ENCODE measurements at regions not wholly inside any gene's neighbourhood (a gene's known extent, or its start where the extent isn't known, plus 50 kb on each side); places are given as distances from the start of the nearest gene placed in this dataset.

GRCh38 chr5:58099257-58099656, 360.6 kb downstream of the PLK2 start:
- CTCF ChIA-PET: no interaction called here
- no peaks in the 10 kb centered on the region for H3K27me3 ChIP-seq (ENCODE audit: control insufficient read depth, insufficient read depth, low read length)
- H3K9me3 ChIP-seq (ENCODE audit: control insufficient read depth, insufficient read depth, low read length): no peaks in the 10 kb centered on the region
- no peak for TF ChIP-seq CTCF (IDR thresholded peaks at IDR 0.05; ENCODE audit: low read depth, low read length)
- H3K4me3 ChIP-seq (ENCODE audit: low read depth, low read length): no peak overlapping the region
- DNase-seq (ENCODE audit: low read depth, low spot score): no peak
- no peak overlapping the region for H3K27ac ChIP-seq (ENCODE audit: low read depth, low read length)
- POLR2A ChIA-PET: no interaction called here

GRCh38 chr5:58094031-58094430, 365.9 kb downstream of the PLK2 start:
- no peak for DNase-seq (ENCODE audit: low read depth, low spot score)
- ChIA-PET POLR2A (no interaction called here), CTCF (no interaction called here)
- no peak overlapping the region for H3K27ac ChIP-seq (ENCODE audit: low read depth, low read length)
- H3K4me3 ChIP-seq (ENCODE audit: low read depth, low read length): no peak overlapping the region
- no peak for TF ChIP-seq CTCF (IDR thresholded peaks at IDR 0.05; ENCODE audit: low read depth, low read length)
- H3K9me3 ChIP-seq (ENCODE audit: control insufficient read depth, insufficient read depth, low read length): no peaks in the 10 kb centered on the region
- H3K27me3 ChIP-seq (ENCODE audit: control insufficient read depth, insufficient read depth, low read length): no peaks in the 10 kb centered on the region

GRCh38 chr5:58090704-58091103, 369.2 kb downstream of the PLK2 start:
- H3K4me3 ChIP-seq (ENCODE audit: low read depth, low read length): no peak overlapping the region
- DNase-seq (ENCODE audit: low read depth, low spot score): no peak
- H3K27me3 ChIP-seq (ENCODE audit: control insufficient read depth, insufficient read depth, low read length): no peaks in the 10 kb centered on the region
- ChIA-PET POLR2A (no interaction called here), CTCF (no interaction called here)
- H3K9me3 ChIP-seq (ENCODE audit: control insufficient read depth, insufficient read depth, low read length): no peaks in the 10 kb centered on the region
- TF ChIP-seq CTCF (IDR thresholded peaks at IDR 0.05; ENCODE audit: low read depth, low read length): no peak
- no peak overlapping the region for H3K27ac ChIP-seq (ENCODE audit: low read depth, low read length)

GRCh38 chr5:58088941-58089340, 370.9 kb downstream of the PLK2 start:
- POLR2A ChIA-PET: no interaction called here
- DNase-seq (ENCODE audit: low read depth, low spot score): no peak

GRCh38 chr5:58087905-58088304, 372.0 kb downstream of the PLK2 start:
- CTCF ChIA-PET: no interaction called here
- H3K4me3 ChIP-seq (ENCODE audit: low read depth, low read length): no peak overlapping the region
- H3K27me3 ChIP-seq (ENCODE audit: control insufficient read depth, insufficient read depth, low read length): no peaks in the 10 kb centered on the region
- POLR2A ChIA-PET: no interaction called here
- no peaks in the 10 kb centered on the region for H3K9me3 ChIP-seq (ENCODE audit: control insufficient read depth, insufficient read depth, low read length)
- TF ChIP-seq CTCF (IDR thresholded peaks at IDR 0.05; ENCODE audit: low read depth, low read length): no peak
- no peak overlapping the region for H3K27ac ChIP-seq (ENCODE audit: low read depth, low read length)
- no peak for DNase-seq (ENCODE audit: low read depth, low spot score)

More at GRCh38 chr5:58088941-58089340, 370.9 kb downstream of the PLK2 start:
- Histone ChIP-seq H3K27me3 (ENCODE audit: control insufficient read depth, insufficient read depth, low read length) (no peaks in the 10 kb centered on the region), H3K9me3 (ENCODE audit: control insufficient read depth, insufficient read depth, low read length) (no peaks in the 10 kb centered on the region), H3K4me3 (ENCODE audit: low read depth, low read length) (no peak overlapping the region), H3K27ac (ENCODE audit: low read depth, low read length) (no peak overlapping the region)
- no peak for TF ChIP-seq CTCF (IDR thresholded peaks at IDR 0.05; ENCODE audit: low read depth, low read length)
- CTCF ChIA-PET: no interaction called here
